TTC549 (cell line): ENCODE measurements at regions not wholly inside any gene's neighbourhood (a gene's known extent, or its start where the extent isn't known, plus 50 kb on each side); places are given as distances from the start of the nearest gene placed in this dataset.
A peak's percentile ranks its signal among the peaks of the same experiment; 100 is the strongest.
"Not testable (repeated sequence)": the region's sequence is repeated elsewhere in the genome, so short reads cannot be mapped to it uniquely, and the experiment has no call there.

Experiments used
- FAIRE-seq: peaks from 2 replicates; lab custom pipeline; 2012; peaks lifted over from hg19 to GRCh38; lab: Jason Lieb, UNC

DNA sequence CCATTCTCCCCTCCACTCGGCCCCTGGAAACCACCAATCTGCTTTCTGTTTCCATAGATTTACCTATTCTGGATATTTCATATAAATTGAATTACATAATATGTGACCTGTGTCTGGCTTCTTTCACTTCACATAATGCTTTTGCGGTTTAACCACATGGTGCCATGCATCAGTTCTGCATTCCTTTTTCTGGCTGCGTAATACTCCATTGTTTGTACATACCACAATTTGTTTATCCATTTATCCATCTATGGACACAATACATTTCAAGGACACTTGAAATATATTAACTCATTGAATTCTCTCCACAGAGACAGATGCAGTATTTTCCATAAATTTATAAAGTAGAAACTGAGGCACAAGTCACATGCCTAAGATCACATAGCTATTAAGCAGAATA lies 110.3 kb upstream of the ETV6 start:
- FAIRE-seq = no peak

DNA sequence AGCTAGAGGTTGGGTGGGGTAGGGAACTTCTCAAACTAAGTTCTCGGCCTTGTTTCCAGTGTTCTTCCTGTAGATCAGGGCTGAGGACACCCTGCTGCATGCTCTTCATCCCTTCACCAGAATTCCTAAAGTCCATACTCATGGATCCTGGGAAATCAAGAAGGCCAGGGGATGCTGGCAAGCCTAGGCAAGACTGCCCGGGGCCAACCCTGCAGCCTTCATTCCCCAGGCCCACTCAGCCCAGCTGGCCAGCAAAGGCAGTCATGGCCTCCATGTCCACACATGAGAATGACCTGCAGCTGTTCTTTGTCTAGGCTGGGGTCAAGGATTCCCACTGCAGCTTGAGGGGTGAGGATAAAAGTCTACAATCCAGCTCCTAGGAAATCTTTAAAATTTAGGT lies 109.3 kb upstream of the ETV6 start:
- FAIRE-seq = no peak

DNA sequence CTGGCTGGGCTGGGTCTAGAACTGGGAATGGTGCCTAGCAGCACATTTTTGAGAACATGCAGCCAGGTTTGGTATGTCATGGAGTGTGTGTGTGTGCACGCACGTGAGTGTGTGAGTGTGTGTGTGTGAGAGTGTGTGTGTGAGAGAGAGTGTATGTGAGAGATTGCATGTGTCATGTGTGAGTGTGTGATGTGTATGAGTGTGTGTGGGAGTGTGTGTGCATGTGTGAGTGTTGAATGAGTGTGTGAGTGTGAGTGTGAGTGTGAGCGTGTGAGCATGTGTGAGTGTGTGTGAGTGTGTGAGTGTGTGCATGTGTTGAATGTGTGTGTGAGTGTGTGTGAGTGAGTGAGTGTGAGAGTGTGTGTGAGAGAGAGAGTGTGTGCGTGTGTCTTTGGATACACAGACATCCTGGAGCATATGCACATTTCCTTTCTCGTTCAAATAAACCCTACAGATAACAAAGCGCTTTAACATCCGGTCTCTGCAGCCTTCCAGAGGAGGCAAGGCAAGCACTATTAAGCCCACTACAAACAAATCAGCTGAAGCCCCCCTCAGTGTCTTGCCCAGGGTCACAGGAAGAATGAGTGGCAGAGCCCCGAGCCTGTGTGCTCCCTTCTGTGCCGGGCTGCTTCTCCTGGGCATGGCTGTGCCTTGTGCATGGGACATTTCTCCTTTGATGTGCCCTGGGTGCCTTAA lies 108.7 kb upstream of the ETV6 start:
- no peak for FAIRE-seq

DNA sequence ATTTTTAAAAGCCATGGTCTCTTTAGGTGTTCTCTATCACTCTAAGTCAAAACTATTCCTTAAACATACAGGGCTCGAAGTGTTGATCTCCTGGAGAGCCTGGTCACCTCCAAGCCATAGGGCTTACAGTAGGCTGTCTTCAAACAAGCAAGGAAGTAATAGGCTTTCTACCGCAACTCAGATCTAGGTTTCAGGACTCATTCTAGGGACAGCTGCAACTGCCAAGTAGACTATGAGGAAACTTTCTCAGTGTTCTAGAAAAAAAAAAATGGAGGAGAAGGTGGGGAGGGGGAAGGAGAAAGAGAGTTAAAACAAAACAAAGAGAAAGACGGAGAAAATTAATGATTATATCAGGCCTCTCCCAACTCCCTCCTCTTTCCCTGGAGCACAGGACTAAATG lies 106.9 kb upstream of the ETV6 start:
- FAIRE-seq = no peak

DNA sequence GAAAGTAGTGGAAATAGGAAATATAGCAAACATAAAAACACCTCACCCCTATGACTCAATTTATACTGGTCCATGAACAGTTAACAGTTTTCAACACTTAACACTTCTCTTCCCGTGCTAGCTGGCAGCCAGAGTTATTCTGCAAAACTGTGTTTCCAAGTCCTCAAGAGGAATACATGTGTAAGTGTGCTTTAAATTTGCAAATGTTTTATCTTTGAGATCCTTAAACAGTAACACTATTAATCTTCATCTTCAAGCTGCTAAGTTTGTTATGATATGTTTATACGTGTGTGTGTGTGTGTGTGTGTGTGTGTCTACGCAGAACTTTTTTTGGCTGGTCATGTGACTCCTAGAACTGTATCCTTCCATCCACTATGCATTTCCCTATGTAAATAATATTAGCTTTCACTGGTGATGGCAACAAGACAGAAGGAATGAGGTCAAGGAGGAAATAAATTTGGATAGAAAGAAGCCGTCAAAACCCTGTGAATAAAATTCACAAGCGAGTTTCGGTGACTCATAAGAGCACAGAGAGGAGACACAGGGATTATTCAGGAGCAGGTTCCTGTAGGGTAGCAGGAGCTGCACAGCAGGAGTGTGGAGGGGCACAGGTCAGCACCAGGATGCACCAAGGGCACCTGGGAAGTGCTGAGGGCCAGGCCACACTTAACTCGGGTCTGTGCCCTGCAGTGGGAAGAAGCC lies 105.9 kb upstream of the ETV6 start:
- no peak for FAIRE-seq

DNA sequence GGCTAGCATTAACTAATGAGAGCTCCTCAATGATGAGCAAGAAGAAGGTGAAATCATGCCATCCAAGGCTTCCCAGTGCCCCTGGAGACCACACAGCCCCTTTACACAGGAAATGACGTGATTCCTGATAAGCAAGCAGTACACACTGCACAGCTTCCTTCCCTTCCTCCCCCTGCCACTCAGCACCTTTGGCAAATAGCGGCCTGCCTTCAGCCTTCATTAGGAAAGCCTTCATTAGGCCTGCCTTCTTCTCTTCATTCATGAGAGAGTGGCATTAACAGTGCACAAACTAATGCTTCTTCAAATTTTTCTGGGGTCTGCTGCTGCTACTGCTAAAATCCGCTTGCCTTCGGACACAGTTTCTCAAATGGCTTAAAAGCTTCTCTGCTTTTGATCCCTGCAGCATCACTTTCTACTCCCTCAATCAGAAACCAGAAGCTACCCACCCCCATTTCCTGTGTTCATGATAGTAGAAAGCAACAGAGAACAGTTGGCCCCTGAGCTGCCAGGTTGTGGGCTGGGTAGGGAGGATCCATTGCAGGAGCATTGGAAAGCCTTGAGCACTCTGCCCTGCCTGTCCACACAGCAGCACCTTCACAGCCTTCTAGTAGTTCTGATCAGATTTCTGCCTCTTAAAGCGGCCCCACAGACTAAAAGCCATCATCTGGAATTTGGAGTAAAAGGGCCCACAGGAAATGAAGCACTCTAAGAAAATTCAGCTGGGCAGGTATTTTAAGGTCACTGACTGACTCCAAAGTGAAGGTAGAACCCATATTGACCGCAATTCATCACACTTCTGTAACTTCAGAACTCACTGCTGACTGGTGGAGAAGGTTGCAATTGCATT lies 103.8 kb upstream of the ETV6 start:
- FAIRE-seq = no peak

DNA sequence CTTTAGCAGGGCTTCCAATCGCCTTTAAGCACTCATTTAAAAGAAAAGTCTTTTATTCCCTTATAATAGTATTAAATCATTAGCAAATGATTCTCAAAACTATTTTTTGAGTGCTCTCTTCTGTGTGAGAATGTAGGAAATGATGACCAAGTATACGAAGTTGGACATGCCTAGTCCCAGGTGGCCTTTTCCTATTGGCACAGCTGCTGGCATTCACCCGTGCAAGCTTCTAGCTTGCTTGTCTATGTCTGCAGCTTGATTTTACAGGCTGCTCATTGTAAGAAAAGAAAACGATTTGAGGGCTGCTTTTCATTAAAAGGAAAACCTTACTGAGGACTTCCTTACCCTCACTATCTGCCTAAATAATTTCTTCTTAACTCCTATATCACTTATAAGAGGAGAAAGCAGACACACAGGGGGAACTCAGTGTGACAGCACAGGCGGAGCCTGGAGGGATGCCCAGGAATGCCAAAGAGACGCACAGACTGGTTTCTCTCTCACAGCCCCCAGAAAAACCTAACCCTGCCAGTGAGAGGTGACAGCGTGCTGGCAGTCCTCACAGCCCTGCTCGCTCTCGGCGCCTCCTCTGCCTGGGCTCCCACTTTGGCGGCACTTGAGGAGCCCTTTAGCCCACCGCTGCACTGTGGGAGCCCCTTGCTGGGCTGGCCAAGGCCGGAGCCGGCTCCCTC lies 102.7 kb upstream of the ETV6 start:
- not testable (repeated sequence) for FAIRE-seq

DNA sequence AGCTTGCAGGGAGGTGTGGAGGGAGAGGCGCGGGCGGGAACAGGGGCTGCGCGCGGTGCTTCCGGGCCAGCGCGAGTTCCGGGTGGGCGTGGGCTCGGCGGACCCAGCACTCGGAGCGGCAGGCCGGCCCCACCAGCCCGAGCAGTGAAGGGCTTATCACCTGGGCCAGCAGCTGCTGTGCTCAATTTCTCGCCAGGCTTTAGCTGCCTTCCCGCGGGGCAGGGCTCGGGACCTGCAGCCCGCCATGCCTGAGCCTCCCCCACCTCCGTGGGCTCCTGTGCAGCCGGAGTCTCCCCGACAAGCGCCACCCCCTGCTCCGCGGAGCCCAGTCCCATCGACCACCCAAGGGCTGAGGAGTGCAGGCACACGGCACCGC lies 102.2 kb upstream of the ETV6 start:
- not testable (repeated sequence) for FAIRE-seq

DNA sequence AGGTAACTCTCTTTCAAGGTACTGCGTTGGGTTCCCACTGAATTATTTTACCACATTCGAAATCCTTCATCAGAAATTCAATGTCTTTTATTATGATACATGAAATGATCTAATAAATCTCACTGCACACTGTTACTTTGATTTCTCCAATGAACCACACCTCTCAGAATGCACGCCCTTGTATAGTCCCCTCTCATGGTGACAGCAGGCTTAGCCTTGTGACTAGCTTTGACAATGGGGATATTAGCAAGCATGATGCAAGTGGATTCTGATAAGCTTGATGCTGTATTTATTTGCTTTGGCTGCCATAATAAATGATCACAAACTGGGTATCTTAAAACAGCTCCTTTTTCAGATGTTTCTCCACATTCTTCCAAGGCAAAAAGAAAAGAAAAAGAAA lies 100.4 kb upstream of the ETV6 start:
- FAIRE-seq = no peak

DNA sequence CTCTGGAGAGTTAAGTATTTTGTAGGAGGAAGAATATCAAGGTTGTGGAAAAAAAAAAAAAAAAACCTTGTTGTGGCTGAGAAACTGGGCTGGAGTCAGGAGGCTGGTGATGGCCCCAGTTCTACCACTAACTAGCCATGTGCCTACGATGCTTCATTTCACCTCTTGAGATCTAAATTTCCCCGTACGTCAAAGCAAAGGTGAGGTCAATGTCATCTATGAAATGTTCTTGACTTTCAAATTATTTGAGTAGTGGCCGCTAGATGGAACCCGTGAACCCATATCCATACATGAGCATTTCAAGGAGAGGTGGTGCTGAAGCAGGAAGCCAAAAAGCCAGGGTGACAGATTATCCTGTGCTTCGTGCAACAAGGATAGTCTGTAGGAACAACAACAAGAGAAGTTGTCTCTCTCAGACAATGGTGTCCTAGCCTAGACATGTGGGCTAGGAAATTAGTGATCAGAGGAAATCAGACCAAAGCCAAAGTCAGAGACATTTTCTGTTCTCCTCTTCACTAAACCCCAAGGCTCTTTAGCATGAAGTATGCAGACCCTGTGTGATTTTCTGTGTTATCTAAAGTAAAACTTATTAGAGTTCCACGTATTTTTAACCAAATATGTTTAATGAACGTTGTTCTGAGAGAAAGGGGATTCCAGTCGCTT lies 95.5 kb upstream of the ETV6 start:
- FAIRE-seq = peak; percentile 36

DNA sequence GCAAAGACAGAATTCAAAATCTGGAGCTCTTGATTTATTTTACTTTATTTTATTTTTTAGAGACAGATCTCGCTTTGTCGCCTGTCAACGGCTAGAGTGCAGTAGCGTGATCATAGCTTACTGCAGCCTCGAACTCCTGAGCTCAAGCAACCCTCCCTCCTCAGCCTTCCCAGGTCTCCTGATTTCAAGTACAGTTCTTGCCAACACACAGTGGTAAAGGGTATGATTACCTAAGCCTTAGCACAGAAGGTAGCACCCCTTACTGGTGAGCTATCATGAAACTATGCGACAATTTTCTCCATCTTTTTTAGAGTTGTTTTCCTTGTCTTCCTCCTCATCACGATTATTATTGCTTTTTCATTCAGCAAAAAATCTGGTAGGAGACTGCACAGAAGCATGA lies 94.3 kb upstream of the ETV6 start:
- no peak for FAIRE-seq

DNA sequence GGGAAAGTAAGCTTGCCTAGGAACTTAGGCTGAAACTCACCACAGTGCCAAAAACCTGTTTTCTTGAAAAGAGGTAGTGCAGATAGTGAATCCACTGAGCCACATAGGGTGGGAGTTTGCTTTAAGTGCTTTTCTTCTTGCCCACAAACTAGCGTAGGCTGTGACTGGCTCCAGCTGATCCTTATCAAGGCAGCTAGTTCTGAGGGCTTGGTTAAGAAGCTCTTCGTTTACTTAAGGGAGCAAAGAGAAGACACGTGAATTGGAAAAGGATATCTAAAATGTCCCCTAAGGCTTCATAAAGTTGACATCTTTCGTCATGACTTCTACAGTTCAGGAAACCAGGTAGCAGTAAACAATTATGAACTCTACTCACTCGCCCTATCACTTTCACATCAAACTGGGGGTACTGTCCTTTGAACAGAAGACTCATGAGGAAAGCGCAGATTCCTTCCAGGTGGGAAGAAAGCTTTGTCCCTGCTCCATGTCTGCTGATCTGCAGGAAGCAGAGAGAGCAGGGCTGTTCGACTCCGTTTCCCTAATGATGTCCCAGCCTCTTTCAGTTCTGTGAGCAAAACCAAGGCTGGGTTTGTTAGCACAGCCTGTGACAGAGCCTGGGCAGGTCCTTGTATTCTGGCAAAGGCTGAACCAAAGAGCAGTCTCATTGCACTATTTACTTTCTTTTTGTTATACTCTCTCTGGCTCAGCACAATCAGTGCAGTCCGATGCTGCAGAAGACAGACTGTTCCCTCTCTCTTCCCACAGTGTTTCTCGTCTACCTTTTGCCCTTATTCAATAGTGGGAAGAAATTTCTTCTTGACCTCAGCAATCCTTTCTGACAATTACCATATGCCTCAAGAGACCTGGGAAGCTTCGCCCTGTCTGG lies 93.5 kb upstream of the ETV6 start:
- FAIRE-seq = no peak

DNA sequence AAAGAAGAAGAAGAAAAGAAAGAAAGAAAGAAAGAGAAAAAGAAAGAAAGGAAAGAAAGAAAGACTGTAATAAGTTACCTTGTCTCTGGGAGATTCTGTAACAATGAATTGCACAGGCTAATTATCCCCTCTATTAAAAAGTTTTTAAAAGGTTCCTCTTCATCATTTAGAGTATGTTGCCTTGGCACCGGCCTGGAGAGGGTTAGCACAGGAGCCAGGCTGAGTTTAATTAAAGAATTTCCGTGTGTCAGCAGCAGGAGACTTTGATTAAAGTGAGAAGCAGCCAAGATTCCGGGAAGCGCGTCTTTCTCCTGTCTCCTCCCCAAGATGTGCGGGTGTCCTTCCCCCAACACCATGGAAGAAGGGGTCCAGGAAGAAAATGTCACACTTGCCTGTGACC lies 92.8 kb upstream of the ETV6 start:
- FAIRE-seq = no peak

DNA sequence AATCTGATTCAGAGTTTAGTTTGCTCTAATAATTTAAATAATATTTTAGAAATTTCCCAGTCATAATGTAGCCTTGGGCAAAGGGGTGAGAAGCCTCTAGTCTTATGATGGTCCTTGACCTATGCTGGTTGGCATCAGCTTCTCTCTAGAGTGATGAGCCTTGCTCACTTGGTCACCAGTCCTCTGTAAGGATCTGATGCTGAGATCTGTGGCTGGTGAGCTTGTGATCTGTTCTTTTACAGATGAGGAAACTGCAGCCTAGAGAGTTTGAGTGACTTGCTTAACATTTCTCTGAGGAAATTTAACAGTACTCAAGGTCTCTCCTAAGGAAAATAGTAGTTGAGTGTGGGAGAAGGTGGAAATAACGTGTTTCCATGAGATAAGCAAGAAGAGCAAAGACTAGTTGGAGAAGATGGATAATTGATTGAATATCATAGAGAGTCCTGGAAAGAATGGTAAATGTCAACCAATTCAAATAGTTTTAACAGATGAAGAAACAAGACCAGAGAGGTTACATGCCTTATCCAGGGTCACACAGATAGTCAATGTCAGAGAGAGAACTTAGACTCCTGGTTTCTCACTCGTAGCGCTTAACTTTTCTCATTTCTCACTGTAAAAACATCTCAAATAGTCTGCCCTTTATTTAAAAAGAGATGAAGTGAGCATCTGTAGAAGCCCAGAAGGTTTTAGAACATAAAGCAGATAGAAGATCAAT lies 89.7 kb upstream of the ETV6 start:
- no peak for FAIRE-seq

DNA sequence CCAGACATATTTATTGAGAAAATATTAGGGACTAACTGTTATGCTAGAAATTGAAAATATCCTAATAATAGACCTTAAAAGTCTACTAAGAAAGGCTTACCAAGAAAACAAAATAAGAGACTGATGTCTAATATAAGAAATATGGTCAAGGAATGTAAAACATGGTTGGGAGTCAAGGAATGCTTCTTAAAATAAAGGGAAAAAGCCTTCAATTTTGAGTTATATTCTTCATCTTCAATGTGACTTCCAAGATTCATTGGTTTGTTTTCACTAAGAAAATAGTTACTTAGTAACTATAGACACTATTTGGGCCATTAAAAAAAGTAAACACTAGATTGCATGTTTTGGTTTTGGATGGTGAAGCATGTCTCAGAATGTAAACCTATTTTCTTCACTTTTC lies 88.1 kb upstream of the ETV6 start:
- no peak for FAIRE-seq

DNA sequence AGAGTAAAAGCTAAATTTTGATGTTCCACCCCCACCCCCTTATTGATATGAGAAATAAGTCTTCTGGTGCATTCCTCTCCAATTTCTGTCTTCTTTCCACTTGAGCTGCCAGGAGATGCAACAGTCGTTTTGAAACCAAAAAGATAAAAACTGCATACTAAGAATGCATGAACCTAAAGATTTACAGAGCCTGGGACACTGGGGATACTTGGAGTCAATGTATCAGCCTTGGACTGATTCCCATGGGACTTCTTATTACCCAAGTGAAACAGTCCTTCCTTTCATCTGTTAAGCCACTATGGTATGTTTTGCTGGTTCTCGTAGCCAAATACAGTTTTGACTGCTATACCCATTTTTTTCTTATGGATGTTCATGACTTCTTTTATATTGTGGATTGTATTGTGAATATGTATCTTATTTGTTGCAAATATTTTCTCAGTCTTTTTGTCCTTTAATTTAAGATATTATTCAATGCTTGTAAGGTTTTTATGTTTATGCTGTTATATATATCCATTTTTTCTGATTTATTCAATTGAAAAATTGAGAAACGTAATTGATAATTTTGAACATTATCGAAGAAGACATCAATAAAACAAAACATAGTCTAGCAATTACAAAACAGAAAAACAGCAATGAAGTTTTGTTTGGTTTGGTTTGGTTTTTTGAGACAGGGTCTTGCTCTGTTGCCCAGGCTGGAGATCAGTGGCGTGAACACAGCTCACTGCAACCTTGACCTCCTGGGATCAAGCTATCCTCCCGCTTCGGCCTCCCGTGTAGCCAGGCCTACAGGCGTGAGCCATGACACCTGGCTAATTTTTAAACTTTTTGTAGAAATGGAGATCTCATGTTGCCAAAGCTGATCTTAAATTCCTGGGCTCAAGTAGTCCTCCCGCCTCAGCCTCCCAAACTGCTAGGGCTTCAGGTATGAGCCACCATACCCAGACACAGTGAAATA lies 85.4 kb upstream of the ETV6 start:
- FAIRE-seq = no peak

DNA sequence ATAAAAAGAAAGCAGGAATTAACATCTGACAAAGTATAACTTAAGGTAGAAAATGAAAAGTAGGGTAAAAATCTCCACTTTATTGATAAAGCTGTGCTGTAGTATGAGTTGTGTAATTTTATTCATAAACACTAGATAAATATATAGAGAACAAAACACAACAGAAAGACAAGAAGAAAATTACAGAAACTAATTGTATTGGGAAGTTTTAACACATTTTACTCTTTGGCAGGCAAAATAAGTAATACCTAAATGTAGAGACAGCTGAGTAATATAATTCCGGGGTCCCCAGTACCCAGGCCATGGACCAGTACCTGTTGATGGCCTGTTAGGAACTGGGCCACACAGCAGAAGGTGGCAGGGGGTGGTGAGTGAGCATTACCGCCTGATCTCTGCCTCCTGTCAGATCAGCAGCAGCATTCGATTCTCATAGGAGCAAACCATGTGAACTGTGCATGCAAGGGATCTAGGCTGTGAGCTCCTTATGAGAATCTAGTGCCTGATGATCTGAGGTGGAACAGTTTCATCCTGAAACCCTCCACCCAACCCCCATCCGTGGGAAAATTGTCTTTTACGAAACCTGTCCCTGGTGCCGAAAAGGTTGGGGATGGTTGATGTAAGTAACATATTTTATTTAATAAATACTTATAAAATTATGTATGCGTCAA lies 84.4 kb upstream of the ETV6 start:
- no peak for FAIRE-seq

DNA sequence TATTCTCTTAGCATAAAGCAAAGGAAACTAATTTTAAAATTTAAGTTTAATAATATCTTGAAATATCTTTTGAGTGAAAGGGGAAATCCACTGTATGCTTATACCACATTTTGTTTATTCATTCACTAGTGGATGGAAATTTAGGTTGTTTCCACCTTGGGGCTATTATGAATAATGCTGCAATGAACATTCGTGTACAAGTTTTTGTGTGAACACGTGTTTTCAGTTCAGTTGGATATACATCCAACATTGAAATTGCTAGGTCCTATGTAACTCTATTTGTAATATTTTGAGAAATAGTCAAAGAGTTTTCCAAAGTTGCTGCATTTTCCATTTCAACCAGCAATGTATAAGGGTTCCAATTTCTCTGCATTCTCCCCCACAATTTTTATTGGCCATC lies 83.7 kb upstream of the ETV6 start:
- no peak for FAIRE-seq
